ENCODE measurements at regions not wholly inside any gene's neighbourhood (a gene's known extent, or its start where the extent isn't known, plus 50 kb on each side); places are given as distances from the start of the nearest gene placed in this dataset.

DNA sequence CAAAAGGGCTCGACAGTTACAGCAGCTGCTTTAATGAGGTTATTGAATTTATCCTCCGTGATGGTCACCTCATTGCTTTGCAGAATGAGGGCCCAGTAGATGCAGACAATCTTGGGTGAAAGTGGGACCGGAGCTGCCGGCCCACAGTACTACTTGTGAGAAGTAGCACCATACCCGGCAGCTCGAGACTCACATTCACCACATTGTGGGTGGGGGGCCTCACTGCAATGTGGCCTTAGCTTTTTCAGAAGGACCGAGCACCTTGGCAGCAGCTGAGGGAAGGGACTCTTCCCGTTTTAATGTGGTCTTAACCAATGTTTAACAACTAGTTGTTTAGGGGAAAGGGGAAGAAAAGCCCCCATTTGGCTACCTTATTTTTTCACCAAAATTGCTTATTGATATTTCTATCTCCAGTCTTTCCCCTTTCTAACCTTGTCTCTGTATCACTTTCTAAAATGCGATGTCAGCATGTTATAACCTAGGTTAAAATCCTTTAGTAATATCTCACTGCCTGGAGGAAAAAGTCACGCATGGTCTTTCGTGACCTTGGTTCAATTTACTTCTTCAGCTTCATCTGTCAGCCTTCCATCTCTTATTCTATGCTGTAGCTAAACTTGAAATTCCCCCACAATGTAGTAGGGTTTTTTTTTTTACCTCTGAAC, 87.4 kb upstream of the PHYHIPL start:
- H3K9me3 ChIP-seq (replicated peaks; ENCODE audit: control insufficient read depth, insufficient read depth, low read length), result no peaks in the 10 kb centered on the region
- no peak overlapping the region for H3K4me3 ChIP-seq
- intact Hi-C loops (cut with micrococcal nuclease; ENCODE audit: unreplicated experiment) (no loop called here), in situ Hi-C loops (cut with MboI) (no loop called here)
- ChIA-PET POLR2A (interaction anchor here (2.8 kb wide), 1 partner anchor 11 kb away, joined by 9 read pairs; no protein-coding TSS in a partner anchor), SMC1A (ENCODE audit: uncharacterized antibody, unreplicated experiment) (interaction anchor here (1.3 to 22.8 kb wide), 5 partner anchors 10 to 91 kb away, joined by 4 to 328 read pairs (median 62); no protein-coding TSS in a partner anchor), RAD21 (ENCODE audit: unreplicated experiment) (interaction anchor here (0.7 to 1.2 kb wide), 2 partner anchors 9 to 12 kb away, joined by 3 to 4 read pairs; no protein-coding TSS in a partner anchor), CTCF (interaction anchor here (0.7 to 1.8 kb wide), 6 partner anchors 9 to 43 kb away, joined by 3 to 8 read pairs (median 4); no protein-coding TSS in a partner anchor)
- H2AFZ ChIP-seq (ENCODE audit: control insufficient read depth, low read depth, low read length), result no peak overlapping the region
- no peaks in the 10 kb centered on the region for H3K79me2 ChIP-seq (ENCODE audit: control insufficient read depth, insufficient read depth, low read length)
- H3K27ac ChIP-seq (ENCODE audit: control insufficient read depth, insufficient read depth), result no peak overlapping the region
- H4K20me1 ChIP-seq (ENCODE audit: control insufficient read depth, insufficient read depth), result no peaks in the 10 kb centered on the region
- FAIRE-seq, result no peak
- 35% methylated on average over 11 of the region's 11 CpGs for whole genome bisulfite sequencing (ENCODE audit: insufficient coverage, insufficient replicate concordance, low lambda C conversion rate, missing lambda C conversion rate)
- TF ChIP-seq RAD51 (IDR thresholded peaks at IDR 0.05) (no peak), SPI1 (IDR thresholded peaks at IDR 0.05; ENCODE audit: borderline replicate concordance, insufficient read depth, low read depth, low read length) (no peak), MEF2A (IDR thresholded peaks at IDR 0.05; ENCODE audit: insufficient read depth, low read depth, low read length) (no peak), NR2C2 (IDR thresholded peaks at IDR 0.05; ENCODE audit: borderline replicate concordance, control insufficient read depth, insufficient read length, low read depth) (no peak), NFIC (IDR thresholded peaks at IDR 0.05; ENCODE audit: low read depth, low read length) (no peak), NR2C1 (IDR thresholded peaks at IDR 0.05) (no peak)
- TF ChIP-seq, protein P1, sequence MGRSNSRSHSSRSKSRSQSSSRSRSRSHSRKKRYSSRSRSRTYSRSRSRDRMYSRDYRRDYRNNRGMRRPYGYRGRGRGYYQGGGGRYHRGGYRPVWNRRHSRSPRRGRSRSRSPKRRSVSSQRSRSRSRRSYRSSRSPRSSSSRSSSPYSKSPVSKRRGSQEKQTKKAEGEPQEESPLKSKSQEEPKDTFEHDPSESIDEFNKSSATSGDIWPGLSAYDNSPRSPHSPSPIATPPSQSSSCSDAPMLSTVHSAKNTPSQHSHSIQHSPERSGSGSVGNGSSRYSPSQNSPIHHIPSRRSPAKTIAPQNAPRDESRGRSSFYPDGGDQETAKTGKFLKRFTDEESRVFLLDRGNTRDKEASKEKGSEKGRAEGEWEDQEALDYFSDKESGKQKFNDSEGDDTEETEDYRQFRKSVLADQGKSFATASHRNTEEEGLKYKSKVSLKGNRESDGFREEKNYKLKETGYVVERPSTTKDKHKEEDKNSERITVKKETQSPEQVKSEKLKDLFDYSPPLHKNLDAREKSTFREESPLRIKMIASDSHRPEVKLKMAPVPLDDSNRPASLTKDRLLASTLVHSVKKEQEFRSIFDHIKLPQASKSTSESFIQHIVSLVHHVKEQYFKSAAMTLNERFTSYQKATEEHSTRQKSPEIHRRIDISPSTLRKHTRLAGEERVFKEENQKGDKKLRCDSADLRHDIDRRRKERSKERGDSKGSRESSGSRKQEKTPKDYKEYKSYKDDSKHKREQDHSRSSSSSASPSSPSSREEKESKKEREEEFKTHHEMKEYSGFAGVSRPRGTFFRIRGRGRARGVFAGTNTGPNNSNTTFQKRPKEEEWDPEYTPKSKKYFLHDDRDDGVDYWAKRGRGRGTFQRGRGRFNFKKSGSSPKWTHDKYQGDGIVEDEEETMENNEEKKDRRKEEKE (IDR thresholded peaks at IDR 0.05), result no peak
- H3K4me1 ChIP-seq (ENCODE audit: control insufficient read depth, insufficient read depth, low read length), result no peaks in the 10 kb centered on the region
- no TSS peak for BruUV-seq (replicated peaks)
- H3K36me3 ChIP-seq (ENCODE audit: control insufficient read depth in 2 of 2, insufficient read depth in 2 of 2, low read length in 1 of 2), result no peaks in the 10 kb centered on the region
- H3K4me2 ChIP-seq (ENCODE audit: control insufficient read depth, insufficient read depth), result no peak overlapping the region
- DNase-seq (ENCODE audit: low read depth, low spot score), result no peak
- H3K27me3 ChIP-seq (replicated peaks in 1 of 2; ENCODE audit: control insufficient read depth in 2 of 2, insufficient read depth in 2 of 2, low read length in 1 of 2), result no peaks in the 10 kb centered on the region
- no peak for ATAC-seq
- no peak overlapping the region for H3K9ac ChIP-seq (ENCODE audit: control insufficient read depth, insufficient read depth, low read length)

All from GM12878 (cell line).